Activated naive CD4-positive, alpha-beta T cell treated with anti-CD3 and anti-CD28 coated beads for 36 hours (primary cell): ENCODE measurements at regions not wholly inside any gene's neighbourhood (a gene's known extent, or its start where the extent isn't known, plus 50 kb on each side); places are given as distances from the start of the nearest gene placed in this dataset.
"Not testable (repeated sequence)": the region's sequence is repeated elsewhere in the genome, so short reads cannot be mapped to it uniquely, and the experiment has no call there.

ENCODE experiments used
- CTCF ChIA-PET: fragments of 350-600 bp; sonication (Branson Sonifier 250); formaldehyde crosslinking; loops from one replicate; lab custom pipeline; 2021; ENCODE audit warnings: antibody characterized with exemption; lab: Charles Lee
- DNase-seq: peaks from one replicate; pipeline ENCODE4 v3.0.0-alpha.2; 2020
- H3K27ac Mint-ChIP-seq: one replicate; pipeline ENCODE4 v1.8.0; 2021; ENCODE audit warnings: mild to moderate bottlenecking, mixed read lengths
- H3K27me3 Mint-ChIP-seq: one replicate; pipeline ENCODE4 v1.8.0; 2021; ENCODE audit warnings: low read depth, mixed read lengths
- H3K36me3 Mint-ChIP-seq: one replicate; pipeline ENCODE4 v1.8.0; 2021; ENCODE audit warnings: low read depth, mixed read lengths
- H3K4me1 Mint-ChIP-seq: one replicate; pipeline ENCODE4 v1.8.0; 2021; ENCODE audit warnings: low read depth, mixed read lengths
- H3K4me3 Mint-ChIP-seq: one replicate; pipeline ENCODE4 v1.8.0; 2021; ENCODE audit warnings: mild to moderate bottlenecking, moderate library complexity, mixed read lengths
- H3K9me3 Mint-ChIP-seq: one replicate; pipeline ENCODE4 v1.8.0; 2021; ENCODE audit warnings: mixed read lengths
- intact Hi-C: fragments of 100-400 bp; cut with micrococcal nuclease; formaldehyde crosslinking; loops from one replicate; pipeline ENCODE4 v1.15.1; 2023

DNA sequence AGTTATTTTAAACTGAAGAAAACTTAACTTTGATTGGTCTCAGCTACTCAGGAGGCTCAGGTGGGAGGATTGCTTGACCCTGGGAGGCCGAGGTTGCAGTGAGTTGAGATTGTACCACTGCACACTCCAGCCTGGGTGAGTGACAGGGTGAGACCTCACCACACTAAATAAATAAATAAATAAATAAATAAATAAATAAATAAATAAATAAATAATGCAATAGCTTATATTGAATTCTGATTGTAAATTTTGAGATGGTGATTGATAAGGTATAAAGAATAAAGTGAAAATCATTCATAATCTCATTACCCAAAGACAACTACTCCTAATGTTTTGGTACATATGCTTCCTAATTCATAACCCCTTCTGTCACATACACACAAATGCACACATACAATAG is 58.1 kb downstream of the TUBA3C start:
- Mint-ChIP-seq H3K36me3 (no peaks in the 10 kb centered on the region), H3K27me3 (peaks cover 3% of the 10 kb centered on the region), H3K4me3 (no peak overlapping the region), H3K4me1 (no peaks in the 10 kb centered on the region), H3K9me3 (peaks cover 2% of the 10 kb centered on the region), H3K27ac (no peak overlapping the region)
- intact Hi-C loops: no loop called here
- no peak for DNase-seq
- CTCF ChIA-PET: no interaction called here

DNA sequence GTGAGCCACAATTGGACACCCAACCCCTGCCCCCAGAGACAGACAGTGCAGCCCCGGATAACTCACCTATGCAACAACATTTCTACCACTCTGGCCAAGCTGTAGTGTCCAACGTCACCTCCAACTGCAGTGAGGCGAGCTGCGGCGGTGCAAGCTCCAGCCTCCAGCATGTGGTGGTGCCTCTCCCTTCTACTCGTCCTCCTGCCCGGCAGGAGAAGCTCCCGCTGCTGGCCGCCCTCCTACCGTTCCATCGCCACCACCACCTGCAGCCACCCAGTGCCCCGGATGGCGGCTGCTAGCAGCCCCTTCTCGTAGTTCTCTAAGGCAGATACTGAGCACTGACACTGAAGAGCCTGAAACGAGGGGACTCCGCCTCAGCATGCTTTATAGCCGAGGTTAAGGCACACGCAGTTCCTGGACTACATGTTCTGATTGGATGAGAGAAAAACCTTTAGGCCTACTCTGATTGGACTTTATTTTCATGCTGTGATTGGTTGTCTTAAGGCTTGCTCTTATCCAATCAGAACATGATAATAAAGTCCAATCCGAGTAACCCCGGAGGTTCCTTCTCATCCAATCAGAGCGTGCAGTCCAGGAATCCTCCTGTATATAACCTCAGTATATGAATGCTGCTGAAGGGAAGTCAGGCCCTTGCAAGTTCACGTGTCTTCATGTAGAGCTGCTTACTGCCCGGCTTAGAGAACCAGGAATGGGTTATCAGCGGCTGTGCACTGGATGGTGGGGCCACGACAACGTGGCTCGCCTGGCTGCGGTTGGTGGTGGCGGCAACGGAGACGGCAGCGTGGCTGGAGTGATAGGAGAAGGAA is 63.5 kb downstream of the TUBA3C start:
- intact Hi-C loops: no loop called here
- Mint-ChIP-seq H3K27ac (no peak overlapping the region), H3K4me1 (no peaks in the 10 kb centered on the region), H3K4me3 (no peak overlapping the region), H3K27me3 (peaks cover 3% of the 10 kb centered on the region), H3K36me3 (no peaks in the 10 kb centered on the region), H3K9me3 (peaks cover 2% of the 10 kb centered on the region)
- CTCF ChIA-PET: no interaction called here
- no peak for DNase-seq

DNA sequence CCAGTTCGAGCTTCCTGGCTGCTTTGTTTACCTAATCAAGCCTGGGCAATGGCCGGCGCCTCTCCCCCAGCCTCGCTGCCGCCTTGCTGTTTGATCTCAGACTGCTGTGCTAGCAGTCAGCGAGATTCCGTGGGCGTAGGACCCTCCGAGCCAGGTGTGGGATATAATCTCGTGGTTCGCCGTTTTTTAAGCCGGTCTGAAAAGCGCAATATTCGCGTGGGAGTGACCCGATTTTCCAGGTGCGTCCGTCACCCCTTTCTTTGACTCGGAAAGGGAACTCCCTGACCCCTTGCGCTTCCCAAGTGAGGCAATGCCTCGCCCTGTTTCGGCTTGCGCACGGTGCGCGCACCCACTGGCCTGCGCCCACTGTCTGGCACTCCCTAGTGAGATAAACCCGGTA is 72.4 kb downstream of the TUBA3C start:
- H3K4me3 Mint-ChIP-seq, H3K9me3 Mint-ChIP-seq, H3K36me3 Mint-ChIP-seq, intact Hi-C loops, H3K4me1 Mint-ChIP-seq, CTCF ChIA-PET, DNase-seq, H3K27ac Mint-ChIP-seq: not testable (repeated sequence)
- peaks cover 15% of the 10 kb centered on the region for H3K27me3 Mint-ChIP-seq

DNA sequence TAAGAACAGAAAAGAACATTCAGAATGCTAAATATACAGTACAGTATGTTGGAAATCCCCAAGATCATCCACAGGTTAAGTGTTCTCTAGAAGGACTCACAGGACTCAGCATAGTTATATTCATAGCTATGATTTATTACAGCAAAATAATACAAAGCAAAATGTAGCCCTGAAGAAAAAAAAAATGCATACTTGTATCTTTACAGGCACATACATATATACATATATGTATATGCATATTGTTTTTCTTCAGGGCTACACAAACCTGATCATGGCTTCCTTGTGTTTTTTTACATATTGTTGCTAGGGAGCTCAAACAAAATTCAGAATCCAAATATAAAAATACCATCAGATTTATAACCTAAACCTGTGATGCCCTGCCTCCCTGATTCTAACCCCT is 78.5 kb downstream of the TUBA3C start:
- H3K4me1 Mint-ChIP-seq: no peaks in the 10 kb centered on the region
- H3K27me3 Mint-ChIP-seq: no peaks in the 10 kb centered on the region
- H3K27ac Mint-ChIP-seq: no peak overlapping the region
- DNase-seq: no peak
- peaks cover 3% of the 10 kb centered on the region for H3K9me3 Mint-ChIP-seq
- intact Hi-C loops: no loop called here
- no peaks in the 10 kb centered on the region for H3K36me3 Mint-ChIP-seq
- CTCF ChIA-PET: no interaction called here
- no peak overlapping the region for H3K4me3 Mint-ChIP-seq

DNA sequence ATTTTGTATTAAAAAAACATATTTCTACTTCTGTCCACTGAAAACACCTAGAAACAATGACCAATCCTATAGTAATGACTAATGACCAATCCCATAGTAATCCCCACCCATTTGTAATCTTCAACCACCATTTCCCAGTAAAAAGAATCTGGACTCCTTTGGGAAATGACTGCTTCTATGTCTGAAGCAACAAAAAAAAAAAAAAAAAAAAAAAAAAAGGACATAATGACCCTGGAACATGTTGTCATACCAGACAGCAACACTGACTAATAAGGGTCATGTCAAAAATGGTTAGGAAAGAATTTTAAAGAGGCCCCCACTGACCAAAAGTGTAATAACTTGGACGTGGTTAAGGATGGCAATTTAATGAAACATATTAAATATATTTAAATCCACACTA is 88.3 kb downstream of the TUBA3C start:
- CTCF ChIA-PET: interaction anchor here (0.6 kb wide), 1 partner anchor 116 kb away, joined by 3 read pairs; no protein-coding TSS in a partner anchor
- intact Hi-C loops: no loop called here
- no peak for DNase-seq
- Mint-ChIP-seq H3K4me1 (no peaks in the 10 kb centered on the region), H3K27me3 (no peaks in the 10 kb centered on the region), H3K4me3 (no peak overlapping the region), H3K9me3 (no peaks in the 10 kb centered on the region), H3K36me3 (no peaks in the 10 kb centered on the region), H3K27ac (no peak overlapping the region)

DNA sequence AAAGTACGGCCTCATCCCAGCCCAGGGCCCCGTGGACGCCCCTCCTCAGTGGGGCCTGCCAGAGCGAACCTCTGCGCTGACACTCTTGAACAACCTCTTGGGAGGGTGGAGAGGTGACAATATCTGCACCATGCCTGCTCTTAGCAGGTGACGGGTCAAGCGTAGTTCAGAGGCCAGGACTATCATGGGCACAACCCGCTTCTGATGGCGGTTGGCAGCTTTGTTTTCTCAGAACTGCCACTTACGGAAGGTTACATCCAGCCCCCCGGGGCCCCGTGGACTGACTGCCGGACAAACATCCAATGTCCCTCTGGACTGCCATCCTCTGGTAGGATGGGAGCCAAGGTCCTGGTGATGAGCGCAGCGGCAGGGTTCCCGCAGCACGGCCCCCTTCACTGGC is 91.1 kb downstream of the TUBA3C start:
- Mint-ChIP-seq H3K27ac (no peak overlapping the region), H3K4me1 (no peaks in the 10 kb centered on the region), H3K27me3 (no peaks in the 10 kb centered on the region), H3K36me3 (no peaks in the 10 kb centered on the region), H3K4me3 (no peak overlapping the region), H3K9me3 (no peaks in the 10 kb centered on the region)
- CTCF ChIA-PET: no interaction called here
- DNase-seq: no peak
- intact Hi-C loops: no loop called here

DNA sequence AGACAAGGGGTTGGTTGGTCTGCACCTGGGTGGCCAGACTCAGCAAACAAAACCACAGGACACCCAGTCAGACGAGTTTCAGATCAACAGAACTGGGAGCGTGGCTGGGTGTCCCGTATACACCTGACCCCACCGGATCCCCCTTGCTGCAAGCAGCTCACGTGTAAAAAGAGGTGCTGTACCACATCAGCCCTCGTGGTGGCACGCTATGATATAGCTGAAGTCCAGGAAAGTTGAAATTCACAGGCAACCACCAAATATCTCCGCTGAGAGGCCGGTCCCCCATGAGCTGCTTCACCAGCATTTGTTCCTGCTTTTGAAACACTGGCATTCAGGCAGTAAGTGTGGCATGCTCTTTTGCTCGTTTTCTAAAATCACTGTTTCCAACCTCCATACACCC is 92.3 kb downstream of the TUBA3C start:
- Mint-ChIP-seq H3K36me3 (no peaks in the 10 kb centered on the region), H3K27ac (no peak overlapping the region), H3K4me3 (no peak overlapping the region), H3K4me1 (no peaks in the 10 kb centered on the region), H3K9me3 (no peaks in the 10 kb centered on the region), H3K27me3 (no peaks in the 10 kb centered on the region)
- CTCF ChIA-PET: interaction anchor here (0.6 kb wide), 1 partner anchor 41 kb away, joined by 5 read pairs; no protein-coding TSS in a partner anchor
- peak; percentile 10 for DNase-seq
- intact Hi-C loops: no loop called here

DNA sequence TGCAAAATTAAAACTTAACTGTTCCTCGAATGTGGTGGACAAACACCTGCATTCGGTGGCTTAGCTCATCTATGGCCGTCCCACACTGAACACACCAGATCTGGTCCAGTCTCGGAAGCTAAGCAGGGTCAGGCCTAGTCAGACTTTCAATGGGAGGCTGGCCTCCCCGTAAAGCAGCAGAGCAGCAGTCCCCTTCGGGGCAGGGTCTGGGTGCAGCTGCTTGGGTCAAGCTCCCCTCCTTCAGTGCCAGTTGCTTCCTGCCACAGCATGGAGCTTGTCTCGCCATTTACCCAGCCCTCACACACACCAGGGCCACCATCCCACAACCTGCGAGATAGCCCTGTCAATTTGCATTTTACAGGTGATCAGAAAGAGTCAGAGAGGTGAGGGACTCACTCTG is 93.2 kb downstream of the TUBA3C start:
- CTCF ChIA-PET: interaction anchor here (0.5 kb wide), 1 partner anchor 712 kb away, joined by 3 read pairs; no protein-coding TSS in a partner anchor
- no peaks in the 10 kb centered on the region for H3K4me1 Mint-ChIP-seq
- no peaks in the 10 kb centered on the region for H3K27me3 Mint-ChIP-seq
- H3K9me3 Mint-ChIP-seq: no peaks in the 10 kb centered on the region
- no peak for DNase-seq
- no peak overlapping the region for H3K27ac Mint-ChIP-seq
- no peak overlapping the region for H3K4me3 Mint-ChIP-seq
- intact Hi-C loops: no loop called here
- H3K36me3 Mint-ChIP-seq: no peaks in the 10 kb centered on the region

DNA sequence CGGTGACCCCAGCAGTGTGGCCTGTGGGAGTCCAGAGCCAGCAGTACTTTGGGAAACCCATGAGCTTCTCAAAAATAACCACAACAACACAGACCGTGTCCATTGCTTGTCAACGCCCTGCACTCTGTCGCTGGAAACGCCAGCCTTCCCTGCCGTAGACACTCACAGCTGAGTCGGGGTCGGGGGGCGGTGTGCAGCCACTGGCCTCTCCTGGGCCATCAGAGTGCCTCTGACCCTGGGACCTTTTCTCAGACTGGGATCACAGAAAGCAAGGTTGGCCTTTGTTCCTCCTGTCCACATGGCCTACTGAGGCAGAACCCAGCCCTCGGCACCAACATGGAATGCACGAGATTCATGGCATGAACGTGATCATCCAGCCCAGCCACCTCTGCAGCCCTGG is 95.7 kb downstream of the TUBA3C start:
- H3K36me3 Mint-ChIP-seq: no peaks in the 10 kb centered on the region
- H3K27me3 Mint-ChIP-seq: no peaks in the 10 kb centered on the region
- H3K9me3 Mint-ChIP-seq: no peaks in the 10 kb centered on the region
- intact Hi-C loops: no loop called here
- CTCF ChIA-PET: no interaction called here
- DNase-seq: no peak
- H3K27ac Mint-ChIP-seq: no peak overlapping the region
- no peaks in the 10 kb centered on the region for H3K4me1 Mint-ChIP-seq
- H3K4me3 Mint-ChIP-seq: no peak overlapping the region

DNA sequence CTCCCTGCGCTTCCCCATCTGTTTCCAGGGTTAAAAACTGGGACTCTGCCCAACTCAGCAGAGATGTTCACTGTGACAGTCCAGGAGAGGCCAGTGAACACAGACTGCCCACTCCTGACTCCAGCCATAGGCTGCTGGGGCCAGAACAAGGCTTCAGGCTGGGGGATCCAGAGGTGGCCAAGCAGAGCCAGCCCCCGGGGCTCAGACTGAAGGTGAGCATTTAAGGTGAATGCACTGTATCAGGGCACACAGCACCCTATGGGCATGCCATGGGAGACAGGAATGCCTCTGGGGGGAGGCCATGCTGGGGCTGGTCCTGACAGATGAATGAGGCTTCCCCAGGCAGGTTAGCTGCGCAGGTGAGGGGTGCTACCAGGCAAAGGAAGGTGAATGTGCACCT is 96.4 kb downstream of the TUBA3C start:
- H3K9me3 Mint-ChIP-seq: no peaks in the 10 kb centered on the region

DNA sequence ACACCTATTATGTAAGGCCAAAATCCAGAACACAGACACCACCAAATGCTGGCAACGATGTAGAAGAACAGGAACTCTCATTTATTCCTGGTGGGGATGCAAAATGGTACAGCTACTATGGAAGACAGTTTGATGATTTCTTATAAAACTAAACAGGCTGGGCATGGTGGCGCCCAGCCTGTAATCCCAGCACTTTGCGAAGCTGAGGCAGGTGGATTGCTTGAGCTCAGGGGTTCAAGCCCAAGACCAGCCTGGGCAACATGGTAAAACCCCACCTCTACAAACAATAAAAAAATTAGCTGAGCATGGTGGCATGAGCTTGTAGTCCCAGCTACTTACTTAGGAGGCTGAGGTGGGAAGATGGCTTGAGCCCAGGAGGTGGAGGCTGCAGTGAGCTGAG is 98.3 kb downstream of the TUBA3C start:
- H3K9me3 Mint-ChIP-seq: peaks cover 4% of the 10 kb centered on the region
- CTCF ChIA-PET: no interaction called here
- no peaks in the 10 kb centered on the region for H3K36me3 Mint-ChIP-seq
- H3K4me3 Mint-ChIP-seq: no peak overlapping the region
- intact Hi-C loops: no loop called here
- H3K27me3 Mint-ChIP-seq: no peaks in the 10 kb centered on the region
- no peak for DNase-seq
- H3K4me1 Mint-ChIP-seq: no peaks in the 10 kb centered on the region
- no peak overlapping the region for H3K27ac Mint-ChIP-seq

More for the DNA sequence above, 96.4 kb downstream of the TUBA3C start:
- H3K4me3 Mint-ChIP-seq: no peak overlapping the region
- no peaks in the 10 kb centered on the region for H3K4me1 Mint-ChIP-seq
- H3K27me3 Mint-ChIP-seq: no peaks in the 10 kb centered on the region
- H3K27ac Mint-ChIP-seq: no peak overlapping the region
- no peaks in the 10 kb centered on the region for H3K36me3 Mint-ChIP-seq
- intact Hi-C loops: no loop called here
- no peak for DNase-seq
- CTCF ChIA-PET: no interaction called here

DNA sequence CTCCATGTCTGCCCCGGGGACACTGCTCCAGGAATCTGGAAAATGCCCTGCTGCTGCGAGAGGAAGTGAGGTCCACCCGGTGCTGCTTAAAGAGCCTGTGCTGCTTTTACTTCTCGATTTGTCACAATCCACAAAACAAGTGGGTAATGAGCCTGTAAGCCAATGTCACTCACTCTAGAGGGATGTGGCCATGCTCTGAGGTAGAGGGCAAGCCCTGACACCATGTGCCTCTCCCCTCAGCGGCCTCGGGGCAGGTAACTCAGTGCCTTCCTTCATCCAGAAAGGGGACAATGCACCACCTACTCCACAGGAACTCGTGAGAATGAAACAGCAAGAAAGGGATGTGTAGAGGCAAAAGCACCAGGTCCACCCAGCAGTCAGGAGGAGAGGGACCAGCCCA is 106.2 kb downstream of the TUBA3C start:
- CTCF ChIA-PET: no interaction called here
- no peaks in the 10 kb centered on the region for H3K36me3 Mint-ChIP-seq
- peaks cover 4% of the 10 kb centered on the region for H3K27me3 Mint-ChIP-seq
- H3K27ac Mint-ChIP-seq: no peak overlapping the region
- peaks cover 7% of the 10 kb centered on the region for H3K9me3 Mint-ChIP-seq
- H3K4me1 Mint-ChIP-seq: no peaks in the 10 kb centered on the region
- DNase-seq: no peak
- intact Hi-C loops: no loop called here
- no peak overlapping the region for H3K4me3 Mint-ChIP-seq

DNA sequence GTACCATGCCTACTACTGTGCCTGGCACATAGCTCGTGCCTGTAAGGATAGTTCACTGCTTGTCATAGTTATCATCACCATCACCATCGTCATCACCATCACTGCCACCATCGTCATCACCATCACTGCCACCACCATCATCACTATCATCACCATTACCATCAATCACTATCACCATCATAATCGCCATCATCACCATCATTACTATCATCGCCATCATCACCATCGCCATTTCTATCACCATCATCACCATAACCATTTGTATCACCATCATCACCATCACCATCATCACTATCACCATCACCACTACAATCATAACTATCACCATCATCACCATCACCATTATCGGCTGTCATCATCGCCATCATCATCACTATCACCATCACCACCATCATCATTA is 107.1 kb downstream of the TUBA3C start:
- CTCF ChIA-PET: no interaction called here
- H3K9me3 Mint-ChIP-seq: peaks cover 7% of the 10 kb centered on the region
- no peaks in the 10 kb centered on the region for H3K36me3 Mint-ChIP-seq
- no peaks in the 10 kb centered on the region for H3K4me1 Mint-ChIP-seq
- DNase-seq: no peak
- H3K4me3 Mint-ChIP-seq: no peak overlapping the region
- no peak overlapping the region for H3K27ac Mint-ChIP-seq
- intact Hi-C loops: no loop called here
- peaks cover 4% of the 10 kb centered on the region for H3K27me3 Mint-ChIP-seq
